Testis (tissue), 2 donors: ENCODE measurements at regions not wholly inside any gene's neighbourhood (a gene's known extent, or its start where the extent isn't known, plus 50 kb on each side); places are given as distances from the start of the nearest gene placed in this dataset.

Experiments used
- DNase-seq: peaks from one replicate; pipeline ENCODE4 v3.0.0-alpha.2; 2019
- H3K27ac ChIP-seq, 2 donors: fragments of 200-600 bp; sonication (generic); one replicate each; pipeline ENCODE4 v1.5.1; 2019
- H3K27me3 ChIP-seq: fragments of 200-600 bp; sonication (generic); one replicate; pipeline ENCODE4 v1.5.1; 2019
- H3K36me3 ChIP-seq: fragments of 200-600 bp; sonication (generic); one replicate; pipeline ENCODE4 v1.5.1; 2017; ENCODE audit warnings: low read depth; ENCODE audit errors: missing control alignments
- H3K4me1 ChIP-seq: fragments of 200-600 bp; sonication (generic); one replicate; pipeline ENCODE4 v1.5.1; 2019
- H3K4me3 ChIP-seq, 2 donors: fragments of 200-600 bp; sonication (generic); one replicate each; pipeline ENCODE4 v1.5.1; 2017 to 2019
- H3K9me3 ChIP-seq: fragments of 200-600 bp; sonication (generic); one replicate; pipeline ENCODE4 v1.5.1; 2017
- POLR2A ChIP-seq: fragments of 450-650 bp; IDR thresholded peaks from one replicate; pipeline ENCODE4 v1.6.1; 2017; ENCODE audit warnings: antibody characterized with exemption, mild to moderate bottlenecking, moderate library complexity
- WGBS, 2 donors: methylation state at CpG; one replicate each; pipeline ENCODE4 v1.1.5; 2018; 5-methylcytosine and 5-hydroxymethylcytosine counted together
- intact Hi-C: fragments of 100-400 bp; cut with DNase I; formaldehyde crosslinking; loops from one replicate; pipeline ENCODE4 v1.15.1; 2023; ENCODE audit warnings: low total_unique reads
- TF ChIP-seq, protein P1 (sequence below), 3 experiments: fragments of 450-650 bp in 2 of 3; fragments of 200-600 bp in 1 of 3; sonication (generic) in 1 of 3; IDR thresholded peaks; one replicate each; pipeline ENCODE4 v1.5.1; 2016 to 2019; ENCODE audit warnings: antibody characterized with exemption in 3 of 3, mild to moderate bottlenecking in 2 of 3, moderate library complexity in 1 of 3

DNA sequence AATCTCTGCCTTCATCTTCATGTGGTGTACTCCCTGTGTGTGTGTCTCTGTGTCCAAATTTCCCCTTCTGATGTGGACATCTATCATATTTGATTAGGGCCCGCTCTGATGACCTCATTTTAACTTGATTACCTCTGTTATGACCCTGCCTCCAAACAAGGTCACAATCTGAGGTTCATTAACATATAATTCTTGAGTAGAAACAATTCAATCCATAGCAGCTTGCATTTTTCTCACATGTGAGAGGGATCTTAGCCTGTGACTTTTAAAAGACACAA is 130.9 kb upstream of the RAB4A start:
- no peaks in the 10 kb centered on the region for H3K27me3 ChIP-seq
- TF ChIP-seq, protein P1, sequence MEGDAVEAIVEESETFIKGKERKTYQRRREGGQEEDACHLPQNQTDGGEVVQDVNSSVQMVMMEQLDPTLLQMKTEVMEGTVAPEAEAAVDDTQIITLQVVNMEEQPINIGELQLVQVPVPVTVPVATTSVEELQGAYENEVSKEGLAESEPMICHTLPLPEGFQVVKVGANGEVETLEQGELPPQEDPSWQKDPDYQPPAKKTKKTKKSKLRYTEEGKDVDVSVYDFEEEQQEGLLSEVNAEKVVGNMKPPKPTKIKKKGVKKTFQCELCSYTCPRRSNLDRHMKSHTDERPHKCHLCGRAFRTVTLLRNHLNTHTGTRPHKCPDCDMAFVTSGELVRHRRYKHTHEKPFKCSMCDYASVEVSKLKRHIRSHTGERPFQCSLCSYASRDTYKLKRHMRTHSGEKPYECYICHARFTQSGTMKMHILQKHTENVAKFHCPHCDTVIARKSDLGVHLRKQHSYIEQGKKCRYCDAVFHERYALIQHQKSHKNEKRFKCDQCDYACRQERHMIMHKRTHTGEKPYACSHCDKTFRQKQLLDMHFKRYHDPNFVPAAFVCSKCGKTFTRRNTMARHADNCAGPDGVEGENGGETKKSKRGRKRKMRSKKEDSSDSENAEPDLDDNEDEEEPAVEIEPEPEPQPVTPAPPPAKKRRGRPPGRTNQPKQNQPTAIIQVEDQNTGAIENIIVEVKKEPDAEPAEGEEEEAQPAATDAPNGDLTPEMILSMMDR (IDR thresholded peaks at IDR 0.05) = no peak
- no peak for TF ChIP-seq POLR2A
- H3K4me3 ChIP-seq = no peak overlapping the region
- no peaks in the 10 kb centered on the region for H3K9me3 ChIP-seq
- H3K36me3 ChIP-seq = no peaks in the 10 kb centered on the region
- no peak for DNase-seq
- H3K27ac ChIP-seq = no peak overlapping the region
- WGBS, 2 donors = 85 to 97% methylated on average over 1 of the region's 1 CpG
- intact Hi-C loops = no loop called here
- H3K4me1 ChIP-seq = no peaks in the 10 kb centered on the region

DNA sequence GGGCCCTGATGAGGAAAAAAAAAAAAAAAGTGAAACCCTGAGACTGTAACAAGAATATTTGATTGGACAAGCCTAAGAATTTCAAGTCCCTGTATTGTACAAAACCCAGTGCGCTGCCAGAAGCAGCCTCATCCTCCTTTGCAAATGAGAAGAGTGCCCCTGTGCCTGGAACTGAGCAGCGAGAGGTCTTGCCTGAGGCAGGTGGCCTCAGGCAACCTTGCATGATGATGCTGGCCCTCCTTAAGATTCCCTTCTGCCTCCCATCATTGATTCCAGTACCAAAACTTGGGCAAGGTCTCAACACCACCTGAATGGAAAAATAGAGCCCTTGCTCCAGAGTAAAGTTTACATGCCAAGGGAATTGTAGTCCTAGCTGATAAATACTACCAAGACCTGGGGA is 129.6 kb upstream of the RAB4A start:
- TF ChIP-seq, protein P1 (IDR thresholded peaks at IDR 0.05) = no peak
- no peak overlapping the region for H3K4me3 ChIP-seq

DNA sequence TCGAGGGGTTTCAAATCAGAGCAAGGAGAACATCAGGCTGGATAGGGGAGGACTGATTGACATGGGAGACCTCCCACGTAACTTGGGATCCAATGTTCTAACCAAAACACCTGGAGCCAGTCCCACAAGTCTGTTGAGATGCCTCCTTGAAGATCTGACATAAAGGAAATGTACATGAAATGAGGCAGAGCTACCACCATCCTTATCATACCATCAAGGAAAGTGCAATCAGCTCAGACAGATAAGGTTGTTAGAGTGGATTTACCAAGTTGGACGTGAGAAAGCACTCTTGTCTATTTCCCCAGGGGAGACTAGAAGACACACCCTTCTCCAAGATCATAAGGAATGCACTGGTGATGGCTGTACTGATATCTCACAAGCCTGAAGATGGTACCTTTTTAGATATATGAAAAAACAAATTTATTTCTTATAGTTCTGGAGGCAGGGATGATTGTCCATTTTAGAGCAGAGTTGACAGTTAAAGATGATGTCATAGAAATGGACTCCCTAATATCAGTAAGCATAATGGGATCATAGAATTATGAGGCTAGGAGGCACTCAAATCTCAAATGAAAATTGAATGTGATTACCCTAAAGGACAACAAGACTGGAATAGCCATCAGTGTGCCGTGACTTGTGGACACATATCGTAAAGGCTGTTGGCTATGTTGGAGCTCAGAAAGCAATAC is 129.1 kb upstream of the RAB4A start:
- H3K36me3 ChIP-seq = no peaks in the 10 kb centered on the region
- no peaks in the 10 kb centered on the region for H3K27me3 ChIP-seq
- no peak overlapping the region for H3K4me3 ChIP-seq
- TF ChIP-seq POLR2A = no peak
- TF ChIP-seq, protein P1 (IDR thresholded peaks at IDR 0.05) = no peak
- no peaks in the 10 kb centered on the region for H3K9me3 ChIP-seq
- intact Hi-C loops = no loop called here
- no peak for DNase-seq
- 89 to 93% methylated on average over 5 of the region's 5 CpGs for WGBS, 2 donors
- no peak overlapping the region for H3K27ac ChIP-seq
- H3K4me1 ChIP-seq = no peaks in the 10 kb centered on the region

More for the DNA sequence above, 129.6 kb upstream of the RAB4A start:
- intact Hi-C loops = no loop called here
- Histone ChIP-seq H3K4me1 (no peaks in the 10 kb centered on the region), H3K27ac (no peak overlapping the region), H3K27me3 (no peaks in the 10 kb centered on the region), H3K36me3 (no peaks in the 10 kb centered on the region), H3K9me3 (no peaks in the 10 kb centered on the region)
- 97% methylated on average over 2 of the region's 2 CpGs for WGBS, 2 donors
- no peak for DNase-seq

DNA sequence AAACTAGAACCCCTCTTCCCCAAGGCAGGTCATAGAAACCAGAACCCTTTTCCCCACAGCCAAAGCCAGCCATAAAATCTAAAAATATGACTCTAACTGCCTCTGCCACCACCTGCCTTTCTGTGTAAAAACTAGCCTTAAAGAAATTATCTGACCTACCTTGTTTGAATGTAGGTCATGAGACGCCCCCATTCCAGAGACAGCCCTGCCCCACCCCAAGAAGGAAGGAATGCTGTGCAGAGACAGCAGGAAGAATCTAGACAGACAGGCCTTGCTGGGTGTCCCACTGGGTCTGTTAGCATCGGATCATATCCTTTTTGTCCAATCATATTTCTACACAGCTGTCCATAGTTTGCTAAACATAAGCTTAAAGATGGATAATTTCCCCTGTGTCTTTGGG is 128.4 kb upstream of the RAB4A start:
- Histone ChIP-seq H3K27ac (no peak overlapping the region), H3K4me3 (no peak overlapping the region), H3K36me3 (no peaks in the 10 kb centered on the region), H3K4me1 (no peaks in the 10 kb centered on the region), H3K27me3 (no peaks in the 10 kb centered on the region), H3K9me3 (no peaks in the 10 kb centered on the region)
- TF ChIP-seq POLR2A = no peak
- TF ChIP-seq, protein P1 (IDR thresholded peaks at IDR 0.05) = no peak
- no peak for DNase-seq
- WGBS, 2 donors = 85 to 90% methylated on average over 2 of the region's 2 CpGs
- intact Hi-C loops = no loop called here

DNA sequence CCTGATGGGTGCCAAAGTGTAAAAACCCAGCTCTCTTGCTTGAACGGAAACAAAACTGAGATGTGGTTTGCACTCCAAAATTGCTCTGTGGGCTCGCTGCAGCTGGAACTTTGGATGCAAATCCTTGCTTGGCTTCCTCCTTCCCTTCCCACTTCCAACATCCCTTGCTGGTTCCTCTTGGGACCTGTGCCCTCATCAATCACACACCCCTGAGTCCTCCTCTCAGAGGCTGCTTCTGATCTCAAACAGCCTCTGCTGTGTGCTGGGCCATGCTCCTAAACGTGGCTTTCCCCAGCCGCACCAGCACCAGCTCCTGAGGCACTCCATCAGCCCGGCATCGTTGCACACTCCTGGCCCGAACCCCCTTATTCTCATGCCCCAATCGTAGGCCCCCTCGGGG is 124.3 kb upstream of the RAB4A start:
- DNase-seq = no peak
- H3K4me1 ChIP-seq = peaks cover 10% of the 10 kb centered on the region
- no peaks in the 10 kb centered on the region for H3K36me3 ChIP-seq
- H3K27ac ChIP-seq = no peak overlapping the region
- intact Hi-C loops = loop anchor here (5.0 kb wide), 1 partner anchor 256 kb away; no protein-coding TSS in a partner anchor
- 46 to 57% methylated on average over 9 of the region's 9 CpGs for WGBS, 2 donors
- no peaks in the 10 kb centered on the region for H3K27me3 ChIP-seq
- TF ChIP-seq, protein P1 (IDR thresholded peaks at IDR 0.05) = no peak
- no peak for TF ChIP-seq POLR2A
- H3K9me3 ChIP-seq = no peaks in the 10 kb centered on the region
- H3K4me3 ChIP-seq = no peak overlapping the region
